ENCODE measurements at regions not wholly inside any gene's neighbourhood (a gene's known extent, or its start where the extent isn't known, plus 50 kb on each side); places are given as distances from the start of the nearest gene placed in this dataset.

GRCh38 chr16:75996491-75996890 is 270.2 kb upstream of the CPHXL start:
- TF ChIP-seq EZH2 (IDR thresholded peaks at IDR 0.05; ENCODE audit: borderline replicate concordance, low read depth, low read length, severe bottlenecking) (no peak), CTCF (IDR thresholded peaks at IDR 0.05; ENCODE audit: extremely low read depth in 1 of 2, insufficient read depth in 1 of 2, low read depth in 1 of 2, low read length in 2 of 2) (no peak), POLR2A (IDR thresholded peaks at IDR 0.05; ENCODE audit: low read depth, low read length) (no peak), JUN (IDR thresholded peaks at IDR 0.05; ENCODE audit: borderline replicate concordance, insufficient read depth, insufficient read length, low read depth) (no peak), POLR2AphosphoS5 (IDR thresholded peaks at IDR 0.05; ENCODE audit: insufficient read depth, low read depth, low read length) (no peak), FOS (IDR thresholded peaks at IDR 0.05; ENCODE audit: borderline replicate concordance, insufficient read depth, low read length) (no peak)

Measured in endothelial cell of umbilical vein (primary cell).